HG03108 (cell line): ENCODE measurements at regions not wholly inside any gene's neighbourhood (a gene's known extent, or its start where the extent isn't known, plus 50 kb on each side); places are given as distances from the start of the nearest gene placed in this dataset.
A peak's percentile ranks its signal among the peaks of the same experiment; 100 is the strongest.
"Not testable (repeated sequence)": the region's sequence is repeated elsewhere in the genome, so short reads cannot be mapped to it uniquely, and the experiment has no call there.

Source experiments
- ATAC-seq: cut with Tn5 transposase; IDR thresholded peaks from one replicate; pipeline ENCODE4 v1.9.1; 2021; ENCODE audit warnings: moderate library complexity; ENCODE audit not compliant: unreplicated experiment

DNA sequence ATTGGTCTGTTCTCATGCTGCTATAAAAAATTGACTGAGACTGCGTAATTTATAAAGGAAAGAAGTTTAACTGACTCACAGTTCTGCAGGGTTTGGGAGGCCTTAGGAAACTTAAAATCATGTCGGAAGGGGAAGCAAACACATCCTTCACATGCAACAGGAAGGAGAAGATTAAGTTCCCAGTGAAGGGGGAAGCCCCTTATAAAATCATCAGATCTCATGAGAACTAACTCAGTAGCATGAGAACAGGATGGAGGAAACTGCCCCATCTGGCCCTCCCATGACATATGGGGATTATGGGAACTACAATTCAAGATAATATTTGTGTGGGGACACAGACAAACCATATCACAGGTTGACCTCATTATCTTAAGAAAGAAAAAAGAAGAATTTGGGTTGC is 134.5 kb downstream of the PPP1R3A start:
- no peak for ATAC-seq

DNA sequence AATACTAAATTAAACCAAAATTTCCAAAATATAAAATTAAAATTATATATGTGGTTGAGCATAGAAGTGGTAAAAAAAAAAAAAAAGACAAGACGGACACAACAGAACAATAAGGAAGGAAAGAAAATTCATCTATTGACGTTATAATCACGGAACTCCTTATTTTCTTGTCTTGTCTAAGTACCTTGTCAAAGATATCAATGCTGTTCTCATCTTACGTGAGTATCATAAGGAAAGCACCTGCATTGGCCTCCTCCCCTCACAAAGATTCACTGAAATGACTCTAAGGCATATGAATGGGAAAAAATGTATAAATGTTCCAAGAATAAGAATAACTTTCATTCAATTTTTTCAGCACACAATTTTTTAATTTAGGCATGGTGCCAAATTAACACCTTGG is 135.4 kb downstream of the PPP1R3A start:
- ATAC-seq, result no peak

DNA sequence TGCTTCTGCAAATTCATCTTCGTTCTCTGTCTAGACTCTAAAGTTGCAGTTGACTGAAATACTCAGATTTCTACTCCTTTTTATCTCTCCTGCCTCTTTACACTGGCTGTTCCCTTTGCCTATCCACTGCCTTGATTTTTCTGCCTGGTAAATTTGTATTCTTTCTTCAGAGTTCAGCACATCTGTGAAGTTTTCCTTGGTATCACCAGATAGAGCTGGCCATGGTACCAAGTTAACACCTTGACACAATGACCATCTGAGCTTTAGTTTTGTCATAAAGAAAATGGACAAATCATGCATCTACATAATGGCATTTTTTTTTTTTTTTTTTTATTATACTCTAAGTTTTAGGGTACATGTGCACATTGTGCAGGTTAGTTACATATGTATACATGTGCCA is 143.0 kb downstream of the PPP1R3A start:
- ATAC-seq, result no peak

DNA sequence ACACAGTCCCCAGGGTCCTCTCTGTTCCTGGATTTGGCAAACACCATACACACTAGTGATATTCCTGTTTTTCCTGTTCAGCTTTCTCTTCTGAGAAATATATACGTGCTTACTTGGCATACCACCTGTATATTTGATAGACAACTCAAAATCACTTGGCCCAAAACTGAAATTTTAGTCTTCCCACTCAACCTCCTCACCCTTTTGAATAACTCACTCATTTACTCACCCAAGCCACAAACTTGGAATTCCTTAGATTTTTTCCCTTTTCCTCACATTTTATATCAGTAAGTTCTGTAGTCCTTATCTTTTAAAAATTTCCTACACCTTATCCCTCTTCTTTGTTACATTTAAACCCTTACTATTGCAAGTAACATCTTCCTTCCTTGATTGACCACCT is 143.4 kb downstream of the PPP1R3A start:
- ATAC-seq, result no peak

DNA sequence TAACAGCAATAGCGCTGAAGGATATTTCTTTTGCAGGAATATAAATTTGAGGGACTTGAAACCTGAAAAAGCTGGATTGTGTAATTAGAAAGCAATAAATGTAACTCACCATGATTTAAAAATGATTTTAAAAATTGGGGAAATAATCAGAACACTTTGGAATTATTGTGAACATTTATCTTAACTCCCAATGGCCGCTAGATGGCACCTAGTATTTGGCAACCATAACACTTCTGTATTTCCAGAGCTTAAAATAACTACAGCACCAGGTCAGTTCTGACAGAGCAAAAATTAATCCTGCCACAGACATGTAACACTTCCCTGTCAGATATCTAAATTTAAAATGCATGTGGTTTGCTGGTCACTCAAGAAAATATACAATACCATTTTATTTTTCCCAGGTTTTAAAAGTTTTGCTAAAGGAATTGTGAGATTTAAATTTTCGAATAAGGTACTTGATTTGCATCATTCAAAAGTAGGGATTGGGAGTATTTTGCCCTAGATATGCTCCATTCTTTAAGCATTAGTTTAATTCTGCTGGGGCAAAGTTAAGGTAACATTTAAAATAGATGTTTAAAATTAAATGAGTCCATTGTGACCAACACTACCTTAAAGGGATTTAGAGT is 144.5 kb downstream of the PPP1R3A start:
- peak; percentile 70 for ATAC-seq

DNA sequence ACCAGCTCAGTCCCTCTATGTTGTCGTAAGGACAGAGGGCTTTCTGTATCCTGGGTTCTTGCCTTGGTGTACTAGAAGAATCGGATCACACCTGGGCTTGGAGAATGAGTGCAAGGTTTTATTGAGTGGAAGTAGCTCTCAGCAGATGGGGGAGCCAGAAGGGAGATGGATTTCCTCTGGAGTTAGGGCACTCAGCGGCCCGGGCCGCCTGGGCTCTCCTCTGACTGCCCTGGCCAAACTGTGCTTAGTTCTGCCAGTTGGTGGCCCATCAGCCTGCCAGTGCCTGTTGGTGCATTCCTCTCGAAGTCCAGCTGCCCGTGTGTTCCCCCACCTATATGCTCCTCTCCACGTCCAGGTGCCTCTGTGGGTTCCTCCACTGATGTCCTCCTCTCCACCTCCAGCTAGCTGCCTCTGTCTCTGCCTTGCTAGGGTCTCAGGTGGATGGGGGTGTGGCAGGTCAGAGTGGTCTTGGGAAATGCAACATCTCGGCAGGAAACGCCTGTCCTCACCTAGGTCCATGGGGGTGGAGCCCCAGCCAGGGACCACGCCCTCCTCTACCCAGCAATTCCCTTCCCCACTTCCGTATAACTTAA is 148.6 kb downstream of the PPP1R3A start:
- no peak for ATAC-seq

DNA sequence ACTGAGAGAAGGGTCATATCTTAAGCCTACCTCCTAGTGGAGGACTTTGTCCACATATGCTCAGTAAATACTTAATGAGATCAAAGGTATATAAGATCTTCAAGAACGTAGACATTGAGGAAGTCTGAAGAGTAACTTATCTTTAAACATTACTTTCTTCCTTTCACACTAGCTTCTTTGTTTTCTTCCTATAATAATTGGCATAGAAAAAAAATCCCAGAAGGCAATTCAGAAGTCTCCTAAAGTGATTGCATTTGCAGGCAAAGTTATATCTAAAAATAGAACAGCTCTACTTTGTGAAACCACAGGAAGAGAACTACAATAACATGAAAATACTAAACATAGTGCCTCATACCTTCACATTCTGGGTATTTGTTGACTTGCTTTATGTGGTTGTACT is 150.4 kb downstream of the PPP1R3A start:
- no peak for ATAC-seq

DNA sequence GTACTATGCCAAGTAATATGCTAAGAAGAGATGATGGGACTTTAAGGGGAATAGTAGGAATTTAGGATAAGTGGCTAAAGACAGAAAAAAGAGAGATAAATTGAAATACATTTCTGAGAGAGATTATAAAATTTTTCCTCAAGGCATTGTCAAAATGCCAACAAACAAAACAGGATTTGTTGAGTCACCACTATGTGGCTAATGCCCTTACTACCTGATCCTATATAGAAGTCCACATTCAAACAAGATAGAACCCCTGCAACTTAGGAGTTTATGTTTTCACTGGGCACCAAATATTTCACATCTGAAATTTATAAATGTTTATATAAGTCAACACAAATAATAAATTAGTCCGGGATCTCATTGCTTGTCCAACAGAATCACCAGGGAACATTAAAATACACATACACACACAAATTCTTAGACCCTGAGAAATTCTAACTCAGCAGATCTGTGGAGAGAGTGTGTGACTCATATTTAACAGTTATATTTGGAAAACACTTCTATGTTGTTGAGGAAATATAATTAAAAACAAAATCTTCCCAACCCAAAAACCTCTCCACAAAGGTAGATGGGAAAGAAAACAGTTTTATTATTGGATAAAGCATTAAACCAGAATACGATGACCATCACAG is 154.3 kb downstream of the PPP1R3A start:
- ATAC-seq, result no peak

DNA sequence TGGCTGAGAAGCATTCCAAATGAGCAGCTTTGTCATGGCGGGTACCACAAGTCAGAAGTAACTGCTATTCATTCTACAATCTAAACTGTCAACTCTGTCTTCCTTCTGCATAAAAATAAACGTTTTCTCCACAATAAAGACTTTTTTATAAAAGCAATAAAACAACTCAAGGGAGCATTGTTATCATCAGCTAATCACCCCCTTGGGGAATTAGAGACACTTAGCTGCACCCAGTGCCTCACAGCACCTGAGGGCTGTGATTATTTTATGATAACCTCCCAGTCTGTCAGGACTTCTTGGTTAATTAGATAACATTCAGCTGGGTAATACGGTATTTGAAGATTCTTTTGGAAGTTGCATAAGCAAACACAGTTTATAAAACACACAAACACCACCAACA is 155.6 kb downstream of the PPP1R3A start:
- no peak for ATAC-seq

DNA sequence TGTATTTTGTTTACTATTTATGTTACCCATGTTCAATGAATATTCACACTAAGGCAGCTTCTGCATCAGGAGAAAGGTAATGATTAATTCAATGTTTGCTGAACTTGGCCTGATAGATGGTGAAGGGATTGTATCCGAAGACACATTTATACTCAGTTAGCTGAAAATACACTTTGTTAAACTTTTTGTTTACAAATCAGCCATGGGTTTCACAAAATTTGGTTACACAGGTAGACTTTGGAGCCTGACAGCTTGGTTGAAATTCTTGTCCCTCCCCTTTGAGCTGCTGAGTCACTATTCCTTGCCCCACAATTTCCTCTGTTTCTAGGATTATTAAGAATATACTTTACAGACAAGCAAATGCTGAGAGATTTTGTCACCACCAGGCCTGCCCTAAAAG is 162.6 kb downstream of the PPP1R3A start:
- ATAC-seq, result no peak

DNA sequence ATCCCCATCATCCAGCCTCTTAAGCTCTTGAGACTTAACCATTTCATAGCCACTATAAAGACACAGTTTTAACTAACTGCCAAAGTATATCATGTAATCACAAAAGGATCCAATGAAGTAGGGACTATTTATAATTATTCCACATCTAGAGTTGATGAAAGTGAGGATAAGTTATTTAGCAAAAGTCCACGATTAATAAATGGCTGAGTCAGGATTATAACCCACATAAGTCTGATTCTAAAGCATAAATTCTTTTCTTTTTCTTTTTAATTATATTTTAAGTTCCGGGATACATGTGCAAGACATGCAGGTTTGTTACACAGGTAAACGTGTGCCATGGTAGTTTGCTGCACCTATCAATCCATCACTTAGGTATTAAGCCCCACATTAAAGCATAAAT is 166.1 kb downstream of the PPP1R3A start:
- ATAC-seq, result no peak

DNA sequence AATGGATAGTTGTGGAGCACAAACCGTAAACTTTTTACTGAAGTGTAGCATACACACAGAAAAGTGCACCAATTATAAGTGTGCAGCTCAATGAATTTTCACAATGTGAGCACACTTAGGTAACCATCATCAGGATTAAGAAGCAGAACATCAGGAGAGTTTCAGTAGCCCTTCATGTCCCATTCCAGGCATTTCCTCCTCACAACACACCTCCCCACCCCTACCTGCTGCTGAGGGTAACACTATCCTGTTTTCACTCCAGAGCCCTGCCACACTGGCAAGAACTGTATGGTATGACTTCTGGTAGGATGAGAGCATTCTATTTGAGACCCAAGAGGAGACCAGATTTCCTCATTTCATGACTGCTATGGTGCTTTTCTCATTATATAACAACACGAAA is 166.5 kb downstream of the PPP1R3A start:
- no peak for ATAC-seq

DNA sequence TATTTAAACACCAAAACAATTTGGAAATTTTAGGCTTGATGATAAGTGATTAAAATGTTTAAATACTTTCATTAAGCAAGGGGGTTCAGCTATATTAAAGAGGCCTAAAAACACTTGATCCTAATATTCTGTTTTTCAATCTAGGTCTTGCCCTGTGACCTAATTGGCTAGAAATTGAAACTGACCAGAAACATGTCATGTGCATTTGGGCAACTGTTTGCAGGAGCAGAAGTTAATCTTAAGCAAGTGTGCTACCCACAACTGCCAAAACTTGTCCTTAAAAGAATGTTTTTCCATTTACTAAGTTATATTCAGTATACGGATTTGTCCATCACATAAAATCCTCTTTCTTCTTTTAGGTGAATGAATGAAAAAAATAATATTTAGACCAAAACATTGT is 167.3 kb downstream of the PPP1R3A start:
- ATAC-seq, result no peak

DNA sequence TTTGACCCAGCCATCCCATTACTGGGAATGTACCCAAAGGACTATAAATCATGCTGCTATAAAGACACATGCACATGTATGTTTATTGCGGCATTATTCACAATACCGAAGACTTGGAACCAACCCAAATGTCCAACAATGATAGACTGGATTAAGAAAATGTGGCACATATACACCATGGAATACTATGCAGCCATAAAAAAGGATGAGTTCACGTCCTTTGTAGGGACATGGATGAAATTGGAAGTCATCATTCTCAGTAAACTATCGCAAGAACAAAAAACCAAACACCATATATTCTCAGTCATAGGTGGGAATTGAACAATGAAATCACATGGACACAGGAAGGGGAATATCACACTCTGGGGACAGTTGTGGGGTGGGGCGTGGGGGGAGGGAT is 170.4 kb downstream of the PPP1R3A start:
- not testable (repeated sequence) for ATAC-seq

DNA sequence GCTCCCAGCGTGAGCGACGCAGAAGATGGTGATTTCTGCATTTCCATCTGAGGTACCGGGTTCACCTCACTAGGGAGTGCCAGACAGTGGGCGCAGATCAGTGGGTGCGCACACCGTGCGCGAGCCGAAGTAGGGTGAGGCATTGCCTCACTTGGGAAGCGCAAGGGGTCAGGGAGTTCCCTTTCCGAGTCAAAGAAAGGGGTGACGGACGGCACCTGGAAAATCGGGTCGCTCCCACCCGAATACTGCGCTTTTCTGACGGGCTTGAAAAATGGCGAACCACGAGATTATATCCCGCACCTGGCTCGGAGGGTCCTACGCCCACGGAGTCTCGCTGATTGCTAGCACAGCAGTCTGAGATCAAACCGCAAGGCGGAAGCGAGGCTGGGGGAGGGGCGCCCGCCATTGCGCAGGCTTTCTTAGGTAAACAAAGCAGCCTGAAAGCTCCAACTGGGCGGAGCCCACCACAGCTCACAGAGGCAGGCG is 175.8 kb downstream of the PPP1R3A start:
- ATAC-seq, result not testable (repeated sequence)

DNA sequence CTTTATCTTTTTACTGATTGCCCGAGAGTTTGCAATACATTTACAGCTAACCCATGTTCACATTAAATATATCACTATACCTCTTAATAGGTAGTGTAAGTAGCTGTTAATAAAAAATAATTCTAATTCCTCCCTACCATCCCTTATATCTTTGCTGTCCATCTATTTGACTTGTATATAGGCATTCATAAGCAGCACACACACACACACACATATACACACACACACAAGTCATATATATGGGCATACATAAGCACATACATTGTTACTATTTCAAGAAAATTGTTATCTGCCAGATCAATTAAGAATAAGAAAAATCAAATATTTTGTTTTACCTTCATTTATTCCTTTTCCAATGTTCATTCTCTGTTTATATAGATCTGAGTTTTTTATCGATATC is 176.4 kb downstream of the PPP1R3A start:
- ATAC-seq, result no peak

DNA sequence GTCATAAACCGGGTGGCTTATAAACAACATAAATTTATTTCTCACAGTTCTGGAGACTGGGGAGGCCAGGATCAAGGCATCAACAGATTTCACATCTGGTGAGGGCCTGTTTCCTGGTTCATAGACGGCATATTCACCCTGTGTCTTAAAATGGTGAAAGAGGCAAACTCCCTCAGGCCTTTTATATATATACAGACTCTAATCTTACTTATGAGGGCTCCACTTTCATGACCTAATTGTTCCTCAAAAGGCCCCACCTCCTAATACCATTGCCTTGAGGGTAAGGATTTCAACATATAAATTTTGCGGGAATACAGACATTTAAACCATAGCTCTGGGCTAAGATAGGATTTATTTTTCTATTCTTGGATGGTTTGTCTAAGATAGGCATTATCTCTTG is 187.2 kb downstream of the PPP1R3A start:
- no peak for ATAC-seq

DNA sequence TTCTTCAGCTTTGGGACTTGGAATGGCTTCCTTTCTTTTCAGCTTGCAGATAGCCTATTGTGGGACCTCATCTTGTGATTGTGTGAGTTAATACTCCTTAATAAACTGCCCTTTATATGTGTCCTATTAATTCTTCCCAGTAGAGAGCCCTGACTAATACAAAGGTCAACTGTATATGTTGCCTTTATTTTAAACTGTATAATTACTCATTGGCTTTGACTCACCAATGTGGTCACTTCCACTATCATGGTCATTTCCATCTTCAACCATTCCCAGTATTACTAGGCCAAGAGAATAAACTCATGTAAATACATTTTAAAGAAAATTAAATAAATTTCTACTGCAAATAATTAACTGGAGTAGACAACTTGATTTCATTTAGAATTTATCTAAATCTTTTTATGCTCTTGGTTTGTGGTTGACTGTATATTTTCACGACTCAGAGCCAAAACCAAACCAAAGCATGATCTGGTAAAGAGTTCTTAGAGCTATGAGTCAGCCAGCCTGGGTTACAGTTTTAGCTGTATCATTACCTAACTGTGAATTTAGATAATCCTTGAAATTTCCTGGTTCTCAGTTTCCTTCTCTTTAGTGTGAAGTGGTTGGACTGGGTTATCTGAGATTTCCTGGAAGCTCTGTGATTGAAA is 188.4 kb downstream of the PPP1R3A start:
- no peak for ATAC-seq

DNA sequence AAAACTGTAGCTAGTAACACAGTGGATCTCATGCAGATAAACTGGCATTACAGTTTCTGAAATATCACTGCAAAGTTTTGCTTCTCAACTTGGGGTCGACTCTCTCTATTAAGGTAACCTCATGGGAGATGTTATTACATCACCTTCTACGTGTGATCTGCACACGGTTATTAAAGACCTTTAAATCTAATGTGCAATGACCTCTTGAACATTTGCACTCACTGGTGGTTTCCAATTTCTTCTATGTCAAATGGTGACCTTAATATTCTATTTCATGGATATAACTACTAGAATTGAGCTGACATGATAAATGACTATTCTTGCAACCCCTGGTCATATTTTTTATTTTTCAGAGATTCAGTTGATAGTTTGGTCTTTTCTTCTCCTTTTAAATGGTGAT is 191.3 kb downstream of the PPP1R3A start:
- ATAC-seq, result no peak

DNA sequence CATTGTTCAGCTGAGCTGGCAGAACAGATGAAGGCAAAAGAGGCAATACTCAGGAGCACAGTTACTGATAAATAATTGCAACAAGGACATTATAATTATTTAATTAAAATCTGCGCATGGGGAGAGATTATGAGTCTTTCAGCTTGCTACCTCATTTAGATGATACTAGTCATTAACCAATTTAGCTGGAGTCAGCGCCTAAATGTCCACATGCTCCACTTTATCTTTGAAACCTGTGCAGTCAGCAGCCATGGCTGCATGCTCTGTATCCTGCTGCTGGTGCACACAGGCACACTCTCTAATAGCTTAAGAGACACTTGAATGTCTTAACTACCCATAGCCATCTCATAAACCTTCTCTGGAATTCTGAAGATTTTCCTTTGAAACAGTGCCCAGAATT is 196.8 kb downstream of the PPP1R3A start:
- ATAC-seq, result no peak

DNA sequence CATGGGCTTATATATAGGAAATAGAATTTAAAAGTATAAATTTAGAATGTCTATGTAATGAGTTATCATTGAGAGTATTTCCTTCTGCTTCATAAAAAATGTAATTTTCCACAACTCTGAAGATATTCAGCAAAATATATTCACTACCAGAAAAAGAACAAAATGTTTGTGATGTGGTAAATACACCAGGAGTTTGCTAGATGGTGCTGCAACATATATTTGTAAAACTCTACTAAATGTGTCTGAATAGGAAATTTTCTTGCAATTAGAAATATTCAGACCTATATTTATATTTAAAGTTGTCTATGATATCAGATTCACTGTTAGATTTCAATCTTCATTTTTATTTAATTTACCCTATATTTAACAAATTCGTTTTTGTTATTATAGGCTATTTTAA is 201.1 kb downstream of the PPP1R3A start:
- ATAC-seq, result no peak
